HCT116 (cell line): ENCODE measurements at regions not wholly inside any gene's neighbourhood (a gene's known extent, or its start where the extent isn't known, plus 50 kb on each side); places are given as distances from the start of the nearest gene placed in this dataset.
"Not testable (repeated sequence)": the region's sequence is repeated elsewhere in the genome, so short reads cannot be mapped to it uniquely, and the experiment has no call there.

Source experiments
- ATAC-seq: fragments of 200-7000 bp; cut with Tn5 transposase; 2 replicates; pipeline ENCODE4 v1.9.1; 2020; ENCODE audit warnings: mild to moderate bottlenecking, moderate library complexity
- BruUV-seq: library from RNA; stranded (reverse); fragments of 400-500 nt; replicated peaks from 2 replicates; lab custom pipeline; 2021; lab: Mats Ljungman, UMichigan
- CTCF ChIA-PET: fragments of 300-600 bp; sonication (Branson Sonifier 250); formaldehyde crosslinking; loops from one replicate; lab custom pipeline; 2021; ENCODE audit warnings: antibody characterized with exemption; lab: Charles Lee
- POLR2A ChIA-PET: fragments of 300-600, 350-600 bp; sonication (Branson Sonifier 250); formaldehyde crosslinking; loops from one replicate; lab custom pipeline; 2021; ENCODE audit warnings: antibody characterized with exemption; lab: Charles Lee
- RAD21 ChIA-PET, 2 experiments: fragments of 300-600 bp; sonication (Branson Sonifier 250); formaldehyde crosslinking; loops; one replicate each; lab custom pipeline; 2023; ENCODE audit warnings: low total read pairs in 2 of 2; ENCODE audit not compliant: uncharacterized antibody in 2 of 2, unreplicated experiment in 2 of 2, low non-redundant PET in 1 of 2; lab: Charles Lee
- DNase-seq: peaks from one replicate; pipeline ENCODE4 v3.0.0-alpha.2; 2010; ENCODE audit warnings: low read depth, low spot score
- H2AFZ ChIP-seq: fragments of 200-600 bp; shearing (Covaris generic), sonication (generic); 2 replicates; pipeline ENCODE4 v1.6.1; 2017; ENCODE audit warnings: low read depth, mixed run types, mixed read lengths, antibody characterized with exemption, low read length; ENCODE audit not compliant: poor library complexity, severe bottlenecking
- H3K27ac ChIP-seq: 2 replicates; pipeline ENCODE4 v1.5.1; 2012; ENCODE audit warnings: low read depth, low read length
- H3K27me3 ChIP-seq: fragments of 200-600 bp; sonication (generic); 2 replicates; pipeline ENCODE4 v1.6.1; 2016; ENCODE audit warnings: mixed run types, low read length, mixed read lengths; ENCODE audit not compliant: insufficient read depth
- H3K36me3 ChIP-seq, 2 experiments: fragments of 200-500 bp in 1 of 2; fragments of 200-600 bp in 1 of 2; sonication (Bioruptor generic) in 1 of 2; sonication (generic) in 1 of 2; 2 replicates each; pipeline versions ENCODE4 v1.5.1 to v1.6.1; 2014 to 2016; ENCODE audit warnings: low read length in 2 of 2, inconsistent platforms in 1 of 2, mixed read lengths in 1 of 2, mixed run types in 1 of 2; ENCODE audit not compliant: insufficient read depth in 2 of 2, control insufficient read depth in 1 of 2
- H3K4me1 ChIP-seq, 2 experiments: fragments of 200-600 bp in 1 of 2; sonication (generic) in 1 of 2; 2 replicates each; pipeline versions ENCODE4 v1.5.1 to v1.6.1; 2012 to 2017; ENCODE audit warnings: low read length in 2 of 2, inconsistent platforms in 1 of 2, mild to moderate bottlenecking in 1 of 2, mixed read lengths in 1 of 2, mixed run types in 1 of 2, moderate library complexity in 1 of 2; ENCODE audit not compliant: insufficient read depth in 2 of 2, control insufficient read depth in 1 of 2
- H3K4me2 ChIP-seq: fragments of 200-600 bp; sonication (generic); 2 replicates; pipeline ENCODE4 v1.6.1; 2017; ENCODE audit warnings: mixed run types, low read length, mixed read lengths
- H3K4me3 ChIP-seq, 2 experiments: fragments of 200-600 bp in 1 of 2; sonication (generic) in 1 of 2; replicated peaks in 1 of 2; 2 replicates each; pipeline ENCODE4 v1.5.1; 2011 to 2016; ENCODE audit warnings: low read length in 2 of 2, control low read depth in 1 of 2, low read depth in 1 of 2, mild to moderate bottlenecking in 1 of 2, mixed read lengths in 1 of 2, mixed run types in 1 of 2
- H3K79me2 ChIP-seq: fragments of 200-600 bp; sonication (generic); 2 replicates; pipeline ENCODE4 v1.6.1; 2017; ENCODE audit warnings: mild to moderate bottlenecking, mixed run types, low read length, moderate library complexity, mixed read lengths; ENCODE audit not compliant: insufficient read depth
- H3K9ac ChIP-seq: fragments of 200-600 bp; sonication (generic); 2 replicates; pipeline ENCODE4 v1.6.1; 2016; ENCODE audit warnings: low read length, mixed read lengths
- H3K9me2 ChIP-seq: fragments of 200-600 bp; sonication (generic), shearing (Covaris generic); 2 replicates; pipeline ENCODE4 v1.6.1; 2017; ENCODE audit warnings: mixed run types, mild to moderate bottlenecking, moderate library complexity; ENCODE audit not compliant: insufficient read depth
- H3K9me3 ChIP-seq, 2 experiments: fragments of 200-500 bp in 1 of 2; fragments of 200-600 bp in 1 of 2; sonication (Bioruptor generic) in 1 of 2; sonication (generic) in 1 of 2; 2 replicates each; pipeline ENCODE4 v1.6.1; 2014 to 2017; ENCODE audit warnings: low read length in 2 of 2, mixed read lengths in 2 of 2, inconsistent platforms in 1 of 2, low read depth in 1 of 2, mild to moderate bottlenecking in 1 of 2, mixed run types in 1 of 2, moderate library complexity in 1 of 2; ENCODE audit not compliant: control insufficient read depth in 1 of 2, insufficient read depth in 1 of 2
- H4K20me1 ChIP-seq: fragments of 200-600 bp; sonication (generic), shearing (Covaris generic); 2 replicates; pipeline ENCODE4 v1.6.1; 2017; ENCODE audit warnings: mixed run types, mild to moderate bottlenecking, moderate library complexity; ENCODE audit not compliant: insufficient read depth
- CBX3 ChIP-seq: IDR thresholded peaks from 2 replicates; pipeline ENCODE4 v1.6.1; 2012; ENCODE audit warnings: low read depth
- CEBPB ChIP-seq: IDR thresholded peaks from 2 replicates; pipeline ENCODE4 v1.6.1; 2012; ENCODE audit warnings: low read depth
- EZH2 ChIP-seq: fragments of 200-600 bp; sonication (generic); IDR thresholded peaks from 2 replicates; pipeline ENCODE4 v1.6.1; 2017; ENCODE audit warnings: antibody characterized with exemption, mixed run types
- EZH2phosphoT487 ChIP-seq: fragments of 200-600 bp; IDR thresholded peaks from 2 replicates; pipeline ENCODE4 v1.6.1; 2018; ENCODE audit warnings: antibody characterized with exemption, borderline replicate concordance
- JUND ChIP-seq: IDR thresholded peaks from 2 replicates; pipeline ENCODE4 v1.6.1; 2012
- POLR2A ChIP-seq: IDR thresholded peaks from 2 replicates; pipeline ENCODE4 v1.7.0; 2011; ENCODE audit warnings: borderline replicate concordance; ENCODE audit not compliant: insufficient read depth, insufficient read length; ENCODE audit errors: extremely low read depth
- TCF7L2 ChIP-seq: IDR thresholded peaks from 2 replicates; pipeline ENCODE4 v1.7.0; 2011; ENCODE audit warnings: borderline replicate concordance, inconsistent platforms; ENCODE audit not compliant: insufficient read depth, insufficient read length; ENCODE audit errors: extremely low read depth
- ZFX ChIP-seq: fragments of 450-650 bp; IDR thresholded peaks from 2 replicates; pipeline ENCODE4 v1.6.1; 2017
- ZNF274 ChIP-seq: fragments of 200-500 bp; sonication (Bioruptor generic); IDR thresholded peaks from 2 replicates; pipeline ENCODE4 v1.6.1; 2014; ENCODE audit warnings: mild to moderate bottlenecking, low read depth, low read length, inconsistent platforms
- intact Hi-C: fragments of 100-400 bp; cut with micrococcal nuclease; formaldehyde crosslinking; loops from 2 replicates; pipeline ENCODE4 v1.10.0; 2022
- TF ChIP-seq, protein P1 (sequence below): IDR thresholded peaks from 2 replicates; pipeline ENCODE4 v1.6.1; 2012
- TF ChIP-seq, protein P2 (sequence below): IDR thresholded peaks from 2 replicates; pipeline ENCODE4 v1.6.1; 2011; ENCODE audit warnings: mild to moderate bottlenecking, low read length, moderate library complexity; ENCODE audit not compliant: insufficient replicate concordance; ENCODE audit errors: extremely low read depth

DNA sequence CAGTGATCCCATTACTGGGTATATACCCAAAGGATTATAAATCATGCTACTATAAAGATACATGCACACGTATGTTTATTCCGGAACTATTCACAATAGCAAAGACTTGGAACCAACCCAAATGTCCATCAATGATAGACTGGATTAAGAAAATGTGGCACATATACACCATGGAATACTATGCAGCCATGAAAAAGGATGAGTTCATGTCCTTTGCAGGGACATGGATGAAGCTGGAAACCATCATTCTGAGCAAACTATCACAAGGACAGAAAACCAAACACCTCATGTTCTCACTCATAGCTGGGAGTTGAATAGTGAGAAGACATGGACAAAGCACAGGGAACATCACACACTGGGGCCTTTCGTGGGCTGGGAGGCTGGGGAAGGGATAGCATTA is 129.8 kb upstream of the HAPLN1 start:
- H3K9me2 ChIP-seq, ATAC-seq, H3K9ac ChIP-seq, H3K4me1 ChIP-seq, H3K4me3 ChIP-seq, BruUV-seq, H3K9me3 ChIP-seq, DNase-seq, H3K27me3 ChIP-seq, H4K20me1 ChIP-seq, H2AFZ ChIP-seq, H3K79me2 ChIP-seq, H3K4me2 ChIP-seq, POLR2A ChIA-PET, H3K36me3 ChIP-seq, H3K27ac ChIP-seq, RAD21 ChIA-PET, CTCF ChIA-PET, intact Hi-C loops: not testable (repeated sequence)

DNA sequence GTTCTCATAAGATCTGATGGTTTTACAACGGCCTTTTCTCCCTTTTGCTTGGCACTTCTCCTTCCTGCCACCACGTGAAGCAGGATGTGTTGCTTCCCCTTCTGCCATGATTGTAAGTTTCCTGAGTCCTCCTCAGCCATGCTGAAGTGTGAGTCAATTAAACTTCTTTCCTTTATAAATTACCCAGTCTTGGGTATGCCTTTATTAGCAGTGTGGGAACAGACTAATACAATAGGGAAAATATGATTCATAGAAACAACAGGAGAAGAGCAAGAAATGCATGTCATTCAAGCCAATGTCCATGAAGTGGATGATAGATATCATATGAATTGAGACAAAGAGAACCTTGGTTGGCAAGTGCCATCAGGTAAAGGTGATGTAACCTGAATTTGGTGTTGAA is 128.3 kb upstream of the HAPLN1 start:
- no peaks in the 10 kb centered on the region for H3K4me1 ChIP-seq
- DNase-seq: no peak
- TF ChIP-seq EZH2phosphoT487: no peak
- no peak for TF ChIP-seq JUND
- TF ChIP-seq, protein P1, sequence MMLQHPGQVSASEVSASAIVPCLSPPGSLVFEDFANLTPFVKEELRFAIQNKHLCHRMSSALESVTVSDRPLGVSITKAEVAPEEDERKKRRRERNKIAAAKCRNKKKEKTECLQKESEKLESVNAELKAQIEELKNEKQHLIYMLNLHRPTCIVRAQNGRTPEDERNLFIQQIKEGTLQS: no peak
- TF ChIP-seq CEBPB: no peak
- TF ChIP-seq TCF7L2: no peak
- TF ChIP-seq ZFX: no peak
- TF ChIP-seq ZNF274: no peak
- TF ChIP-seq EZH2: no peak
- no peak for TF ChIP-seq POLR2A
- no peak for TF ChIP-seq CBX3
- TF ChIP-seq, protein P2, sequence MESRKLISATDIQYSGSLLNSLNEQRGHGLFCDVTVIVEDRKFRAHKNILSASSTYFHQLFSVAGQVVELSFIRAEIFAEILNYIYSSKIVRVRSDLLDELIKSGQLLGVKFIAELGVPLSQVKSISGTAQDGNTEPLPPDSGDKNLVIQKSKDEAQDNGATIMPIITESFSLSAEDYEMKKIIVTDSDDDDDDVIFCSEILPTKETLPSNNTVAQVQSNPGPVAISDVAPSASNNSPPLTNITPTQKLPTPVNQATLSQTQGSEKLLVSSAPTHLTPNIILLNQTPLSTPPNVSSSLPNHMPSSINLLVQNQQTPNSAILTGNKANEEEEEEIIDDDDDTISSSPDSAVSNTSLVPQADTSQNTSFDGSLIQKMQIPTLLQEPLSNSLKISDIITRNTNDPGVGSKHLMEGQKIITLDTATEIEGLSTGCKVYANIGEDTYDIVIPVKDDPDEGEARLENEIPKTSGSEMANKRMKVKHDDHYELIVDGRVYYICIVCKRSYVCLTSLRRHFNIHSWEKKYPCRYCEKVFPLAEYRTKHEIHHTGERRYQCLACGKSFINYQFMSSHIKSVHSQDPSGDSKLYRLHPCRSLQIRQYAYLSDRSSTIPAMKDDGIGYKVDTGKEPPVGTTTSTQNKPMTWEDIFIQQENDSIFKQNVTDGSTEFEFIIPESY: no peak
- TF ChIP-seq, all 23 proteins: peak for 0
- Histone ChIP-seq H3K4me2 (no peak overlapping the region), H3K9ac (no peak overlapping the region), H4K20me1 (no peaks in the 10 kb centered on the region), H3K27me3 (no peaks in the 10 kb centered on the region), H3K9me3 (no peaks in the 10 kb centered on the region), H3K36me3 (no peaks in the 10 kb centered on the region), H3K4me3 (no peak overlapping the region), H3K27ac (no peak overlapping the region), H3K9me2 (no peaks in the 10 kb centered on the region), H3K79me2 (no peaks in the 10 kb centered on the region), H2AFZ (no peak overlapping the region)
- ChIA-PET POLR2A (no interaction called here), CTCF (no interaction called here), RAD21 (no interaction called here)
- BruUV-seq: no TSS peak
- intact Hi-C loops: no loop called here
- no peak for ATAC-seq
